Peyer's patch (tissue), 4 donors: ENCODE measurements at regions not wholly inside any gene's neighbourhood (a gene's known extent, or its start where the extent isn't known, plus 50 kb on each side); places are given as distances from the start of the nearest gene placed in this dataset.

Source experiments
- DNase-seq, 3 donors: peaks; one replicate each; pipeline ENCODE4 v3.0.0-alpha.2; 2017 to 2019
- H3K27ac ChIP-seq, 4 donors: fragments of 200-600 bp; sonication (generic); one replicate each; pipeline ENCODE4 v1.5.1; 2016 to 2019
- H3K27me3 ChIP-seq, 2 donors: fragments of 200-600 bp; sonication (generic); one replicate each; pipeline ENCODE4 v1.5.1; 2019
- H3K36me3 ChIP-seq, 3 donors: fragments of 200-600 bp; sonication (generic); one replicate each; pipeline ENCODE4 v1.5.1; 2016 to 2019
- H3K4me1 ChIP-seq, 4 donors: fragments of 200-600 bp; sonication (generic); one replicate each; pipeline ENCODE4 v1.5.1; 2016 to 2019
- H3K4me3 ChIP-seq, 4 donors: fragments of 200-600 bp; sonication (generic); 1 replicate in 3 of 4; 2 replicates in 1 of 4; pipeline ENCODE4 v1.5.1; 2016 to 2019; ENCODE audit warnings: mild to moderate bottlenecking in 1 of 4
- H3K9me3 ChIP-seq, 4 donors: fragments of 200-600 bp; sonication (generic); one replicate each; pipeline ENCODE4 v1.5.1; 2016 to 2019; ENCODE audit warnings: mild to moderate bottlenecking in 1 of 4
- CTCF ChIP-seq, 6 experiments: fragments of 450-650 bp in 4 of 6; fragments of 200-600 bp in 2 of 6; sonication (generic) in 1 of 6; IDR thresholded peaks; one replicate each; pipeline ENCODE4 v1.5.1; 2017 to 2019; ENCODE audit warnings: antibody characterized with exemption in 6 of 6, mild to moderate bottlenecking in 3 of 6, moderate library complexity in 1 of 6
- POLR2A ChIP-seq, 2 donors: fragments of 450-650 bp; IDR thresholded peaks; one replicate each; pipeline ENCODE4 v1.5.1; 2017; ENCODE audit warnings: antibody characterized with exemption in 2 of 2, mild to moderate bottlenecking in 2 of 2, moderate library complexity in 2 of 2

- no peaks in the 10 kb centered on the region for H3K4me1 ChIP-seq
- H3K9me3 ChIP-seq, result no peaks in the 10 kb centered on the region
- H3K27me3 ChIP-seq, result no peaks in the 10 kb centered on the region
- H3K27ac ChIP-seq, result no peak overlapping the region
- no peak overlapping the region for H3K4me3 ChIP-seq
- TF ChIP-seq CTCF (IDR thresholded peaks at IDR 0.05) (no peak), POLR2A (IDR thresholded peaks at IDR 0.05) (no peak)
- H3K36me3 ChIP-seq, result no peaks in the 10 kb centered on the region
- DNase-seq, result peak in 2 of 3 donors; percentile 27 to 32
Measured at GRCh38 chr4:3865986-3866812, 100.0 kb downstream of the ADRA2C start.

GRCh38 chr4:3866813-3867129 lies 100.6 kb downstream of the ADRA2C start:
- H3K27ac ChIP-seq, result no peak overlapping the region
- peak in 1 of 3 donors; percentile 29 for DNase-seq
- H3K4me1 ChIP-seq, result peaks cover 0 to under 1% (median 0%) of the 10 kb centered on the region in 4 donors
- no peak for TF ChIP-seq POLR2A (IDR thresholded peaks at IDR 0.05)
- no peak for TF ChIP-seq CTCF (IDR thresholded peaks at IDR 0.05)
- no peaks in the 10 kb centered on the region for H3K9me3 ChIP-seq
- H3K27me3 ChIP-seq, result no peaks in the 10 kb centered on the region
- no peak overlapping the region for H3K4me3 ChIP-seq
- H3K36me3 ChIP-seq, result no peaks in the 10 kb centered on the region

GRCh38 chr4:3867403-3868100 lies 101.4 kb downstream of the ADRA2C start:
- H3K4me3 ChIP-seq, result no peak overlapping the region
- DNase-seq, result peak in 2 of 3 donors; percentile 29 to 34
- no peaks in the 10 kb centered on the region for H3K9me3 ChIP-seq
- H3K27me3 ChIP-seq, result peaks cover 0 to 4% of the 10 kb centered on the region in 2 donors
- no peaks in the 10 kb centered on the region for H3K36me3 ChIP-seq
- H3K27ac ChIP-seq, result no peak overlapping the region
- TF ChIP-seq CTCF (IDR thresholded peaks at IDR 0.05), result no peak
- no peak for TF ChIP-seq POLR2A (IDR thresholded peaks at IDR 0.05)
- peaks cover 0 to 6% (median 0%) of the 10 kb centered on the region in 4 donors for H3K4me1 ChIP-seq

- Histone ChIP-seq H3K4me3 (no peak overlapping the region), H3K4me1 (peaks cover 0 to 6% (median 0%) of the 10 kb centered on the region in 4 donors), H3K36me3 (no peaks in the 10 kb centered on the region), H3K27ac (no peak overlapping the region), H3K9me3 (no peaks in the 10 kb centered on the region), H3K27me3 (peaks cover 0 to 4% of the 10 kb centered on the region in 2 donors)
- peak in 2 of 3 donors; percentile 37 for DNase-seq
- no peak for TF ChIP-seq POLR2A (IDR thresholded peaks at IDR 0.05)
- TF ChIP-seq CTCF (IDR thresholded peaks at IDR 0.05), result no peak
Measured at GRCh38 chr4:3868211-3869173, 102.3 kb downstream of the ADRA2C start.

- peaks cover 0 to 6% (median 0%) of the 10 kb centered on the region in 4 donors for H3K4me1 ChIP-seq
- H3K27me3 ChIP-seq, result peaks cover 0 to 4% of the 10 kb centered on the region in 2 donors
- no peaks in the 10 kb centered on the region for H3K36me3 ChIP-seq
- peak in 1 of 3 donors; percentile 14 for DNase-seq
- TF ChIP-seq CTCF (IDR thresholded peaks at IDR 0.05), result no peak
- TF ChIP-seq POLR2A (IDR thresholded peaks at IDR 0.05), result no peak
- no peak overlapping the region for H3K4me3 ChIP-seq
- H3K27ac ChIP-seq, result no peak overlapping the region
- H3K9me3 ChIP-seq, result no peaks in the 10 kb centered on the region
Measured at GRCh38 chr4:3869174-3869572, 103.0 kb downstream of the ADRA2C start.
